ENCODE measurements at regions not wholly inside any gene's neighbourhood (a gene's known extent, or its start where the extent isn't known, plus 50 kb on each side); places are given as distances from the start of the nearest gene placed in this dataset.

DNA sequence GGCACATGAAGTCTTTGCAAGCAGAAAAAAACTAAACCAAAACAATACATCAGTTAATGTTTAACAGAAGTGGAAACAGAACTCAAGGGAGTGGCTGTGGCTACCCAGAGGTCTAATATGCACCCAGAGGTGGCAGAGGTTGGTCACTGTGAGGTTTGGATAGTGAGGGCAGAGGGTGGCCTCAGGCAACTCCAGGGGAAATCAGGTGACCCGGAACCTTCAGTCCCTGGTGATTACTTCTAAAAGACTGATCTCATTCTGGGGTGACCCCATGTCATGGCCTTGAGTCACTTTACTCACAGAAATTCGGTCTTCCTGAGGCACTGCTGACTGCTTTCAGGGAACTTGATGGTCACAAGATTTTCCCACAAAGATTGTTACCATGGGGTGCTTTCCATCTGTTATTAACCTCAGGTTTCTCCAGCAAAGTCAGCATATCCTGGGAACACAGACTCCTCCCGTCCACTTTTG lies 99.4 kb downstream of the TMEM17 start:
- BruUV-seq (replicated peaks): no TSS peak
- no peak overlapping the region for H3K27ac ChIP-seq (ENCODE audit: low read length)
- TF ChIP-seq TCF7L2 (IDR thresholded peaks at IDR 0.05; ENCODE audit: low read depth, low read length) (no peak), POLR2AphosphoS5 (IDR thresholded peaks at IDR 0.05; ENCODE audit: low read depth, low read length) (no peak), CTCF (IDR thresholded peaks at IDR 0.05) (no peak), SIN3A (IDR thresholded peaks at IDR 0.05; ENCODE audit: borderline replicate concordance, insufficient read depth, low read depth, low read length) (no peak)
- TF ChIP-seq, protein P1, sequence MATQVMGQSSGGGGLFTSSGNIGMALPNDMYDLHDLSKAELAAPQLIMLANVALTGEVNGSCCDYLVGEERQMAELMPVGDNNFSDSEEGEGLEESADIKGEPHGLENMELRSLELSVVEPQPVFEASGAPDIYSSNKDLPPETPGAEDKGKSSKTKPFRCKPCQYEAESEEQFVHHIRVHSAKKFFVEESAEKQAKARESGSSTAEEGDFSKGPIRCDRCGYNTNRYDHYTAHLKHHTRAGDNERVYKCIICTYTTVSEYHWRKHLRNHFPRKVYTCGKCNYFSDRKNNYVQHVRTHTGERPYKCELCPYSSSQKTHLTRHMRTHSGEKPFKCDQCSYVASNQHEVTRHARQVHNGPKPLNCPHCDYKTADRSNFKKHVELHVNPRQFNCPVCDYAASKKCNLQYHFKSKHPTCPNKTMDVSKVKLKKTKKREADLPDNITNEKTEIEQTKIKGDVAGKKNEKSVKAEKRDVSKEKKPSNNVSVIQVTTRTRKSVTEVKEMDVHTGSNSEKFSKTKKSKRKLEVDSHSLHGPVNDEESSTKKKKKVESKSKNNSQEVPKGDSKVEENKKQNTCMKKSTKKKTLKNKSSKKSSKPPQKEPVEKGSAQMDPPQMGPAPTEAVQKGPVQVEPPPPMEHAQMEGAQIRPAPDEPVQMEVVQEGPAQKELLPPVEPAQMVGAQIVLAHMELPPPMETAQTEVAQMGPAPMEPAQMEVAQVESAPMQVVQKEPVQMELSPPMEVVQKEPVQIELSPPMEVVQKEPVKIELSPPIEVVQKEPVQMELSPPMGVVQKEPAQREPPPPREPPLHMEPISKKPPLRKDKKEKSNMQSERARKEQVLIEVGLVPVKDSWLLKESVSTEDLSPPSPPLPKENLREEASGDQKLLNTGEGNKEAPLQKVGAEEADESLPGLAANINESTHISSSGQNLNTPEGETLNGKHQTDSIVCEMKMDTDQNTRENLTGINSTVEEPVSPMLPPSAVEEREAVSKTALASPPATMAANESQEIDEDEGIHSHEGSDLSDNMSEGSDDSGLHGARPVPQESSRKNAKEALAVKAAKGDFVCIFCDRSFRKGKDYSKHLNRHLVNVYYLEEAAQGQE (IDR thresholded peaks at IDR 0.05; ENCODE audit: insufficient read depth in 1 of 2, low read depth in 2 of 2, low read length in 1 of 2): no peak
- H3K9me3 ChIP-seq (ENCODE audit: control insufficient read depth, insufficient read depth, low read depth, low read length): no peaks in the 10 kb centered on the region
- no peak for DNase-seq (ENCODE audit: low read depth, low spot score)
- H3K4me3 ChIP-seq (ENCODE audit: low read depth in 2 of 2, low read length in 2 of 2): no peak overlapping the region
- ChIA-PET CTCF (no interaction called here), POLR2A (no interaction called here)
- H3K36me3 ChIP-seq (ENCODE audit: control insufficient read depth, insufficient read depth, low read length): no peaks in the 10 kb centered on the region
- no peak for ATAC-seq
- in situ Hi-C loops (cut with HindIII; ENCODE audit: low pct_unique_long_range_greater_than_20kb, low sequenced_read_pairs) (no loop called here), intact Hi-C loops (cut with micrococcal nuclease; ENCODE audit: unreplicated experiment) (no loop called here)
- H3K27me3 ChIP-seq (ENCODE audit: control insufficient read depth, insufficient read depth, low read length): no peaks in the 10 kb centered on the region
- H3K4me1 ChIP-seq (ENCODE audit: control insufficient read depth, insufficient read depth, low read length): no peaks in the 10 kb centered on the region

GRCh38 chr2:62404913-62405312 lies 101.1 kb downstream of the TMEM17 start:
- in situ Hi-C loops (cut with HindIII; ENCODE audit: low pct_unique_long_range_greater_than_20kb, low sequenced_read_pairs): no loop called here
- DNase-seq (ENCODE audit: low read depth, low spot score) (no peak), ATAC-seq (no peak)
- intact Hi-C loops (cut with micrococcal nuclease; ENCODE audit: unreplicated experiment): no loop called here
- no TSS peak for BruUV-seq (replicated peaks)
- Histone ChIP-seq H3K27me3 (ENCODE audit: control insufficient read depth, insufficient read depth, low read length) (no peaks in the 10 kb centered on the region), H3K27ac (ENCODE audit: low read length) (no peak overlapping the region), H3K4me1 (ENCODE audit: control insufficient read depth, insufficient read depth, low read length) (no peaks in the 10 kb centered on the region), H3K4me3 (ENCODE audit: low read depth in 2 of 2, low read length in 2 of 2) (no peak overlapping the region), H3K9me3 (ENCODE audit: control insufficient read depth, insufficient read depth, low read depth, low read length) (no peaks in the 10 kb centered on the region), H3K36me3 (ENCODE audit: control insufficient read depth, insufficient read depth, low read length) (no peaks in the 10 kb centered on the region)
- ChIA-PET CTCF (no interaction called here), POLR2A (no interaction called here)
- TF ChIP-seq TCF7L2 (IDR thresholded peaks at IDR 0.05; ENCODE audit: low read depth, low read length) (no peak), SIN3A (IDR thresholded peaks at IDR 0.05; ENCODE audit: borderline replicate concordance, insufficient read depth, low read depth, low read length) (no peak), CTCF (IDR thresholded peaks at IDR 0.05) (no peak), POLR2AphosphoS5 (IDR thresholded peaks at IDR 0.05; ENCODE audit: low read depth, low read length) (no peak)
- TF ChIP-seq, protein P1 (IDR thresholded peaks at IDR 0.05; ENCODE audit: insufficient read depth in 1 of 2, low read depth in 2 of 2, low read length in 1 of 2): no peak

Measured in Panc1 (cell line).